ENCODE measurements at regions not wholly inside any gene's neighbourhood (a gene's known extent, or its start where the extent isn't known, plus 50 kb on each side); places are given as distances from the start of the nearest gene placed in this dataset.

- Histone ChIP-seq H3K9me3 (ENCODE audit: control insufficient read depth in 1 of 2, low read length in 2 of 2) (no peaks in the 10 kb centered on the region), H3K4me3 (ENCODE audit: low read depth in 1 of 2, low read length in 2 of 2) (no peak overlapping the region), H3K36me3 (ENCODE audit: control insufficient read depth in 1 of 2, insufficient read depth in 2 of 2, low read length in 2 of 2) (no peaks in the 10 kb centered on the region), H3K27ac (ENCODE audit: low read length) (no peak overlapping the region), H3K27me3 (ENCODE audit: low read depth, low read length) (no peaks in the 10 kb centered on the region), H3K4me1 (ENCODE audit: control insufficient read depth in 1 of 2, insufficient read depth in 2 of 2, low read length in 2 of 2) (no peaks in the 10 kb centered on the region)
Measured at GRCh38 chr12:74328623-74329022, 209.0 kb upstream of the ATXN7L3B start.

- no peaks in the 10 kb centered on the region for H3K4me1 ChIP-seq (ENCODE audit: control insufficient read depth in 1 of 2, insufficient read depth in 2 of 2, low read length in 2 of 2)
- H3K27ac ChIP-seq (ENCODE audit: low read length) = no peak overlapping the region
- no peaks in the 10 kb centered on the region for H3K36me3 ChIP-seq (ENCODE audit: control insufficient read depth in 1 of 2, insufficient read depth in 2 of 2, low read length in 2 of 2)
- H3K27me3 ChIP-seq (ENCODE audit: low read depth, low read length) = no peaks in the 10 kb centered on the region
- no peak overlapping the region for H3K4me3 ChIP-seq (ENCODE audit: low read depth in 1 of 2, low read length in 2 of 2)
- H3K9me3 ChIP-seq (ENCODE audit: control insufficient read depth in 1 of 2, low read length in 2 of 2) = no peaks in the 10 kb centered on the region
Measured at GRCh38 chr12:74334780-74335179, 202.9 kb upstream of the ATXN7L3B start.

GRCh38 chr12:74337951-74338350, 199.7 kb upstream of the ATXN7L3B start:
- Histone ChIP-seq H3K4me3 (ENCODE audit: low read depth in 1 of 2, low read length in 2 of 2) (no peak overlapping the region), H3K4me1 (ENCODE audit: control insufficient read depth in 1 of 2, insufficient read depth in 2 of 2, low read length in 2 of 2) (no peaks in the 10 kb centered on the region), H3K36me3 (ENCODE audit: control insufficient read depth in 1 of 2, insufficient read depth in 2 of 2, low read length in 2 of 2) (no peaks in the 10 kb centered on the region), H3K27ac (ENCODE audit: low read length) (no peak overlapping the region), H3K9me3 (ENCODE audit: control insufficient read depth in 1 of 2, low read length in 2 of 2) (no peaks in the 10 kb centered on the region), H3K27me3 (ENCODE audit: low read depth, low read length) (no peaks in the 10 kb centered on the region)

GRCh38 chr12:74339211-74339610, 198.4 kb upstream of the ATXN7L3B start:
- Histone ChIP-seq H3K4me1 (ENCODE audit: control insufficient read depth in 1 of 2, insufficient read depth in 2 of 2, low read length in 2 of 2) (no peaks in the 10 kb centered on the region), H3K36me3 (ENCODE audit: control insufficient read depth in 1 of 2, insufficient read depth in 2 of 2, low read length in 2 of 2) (no peaks in the 10 kb centered on the region), H3K9me3 (ENCODE audit: control insufficient read depth in 1 of 2, low read length in 2 of 2) (no peaks in the 10 kb centered on the region), H3K27me3 (ENCODE audit: low read depth, low read length) (no peaks in the 10 kb centered on the region), H3K27ac (ENCODE audit: low read length) (no peak overlapping the region), H3K4me3 (ENCODE audit: low read depth in 1 of 2, low read length in 2 of 2) (no peak overlapping the region)

- Histone ChIP-seq H3K9me3 (ENCODE audit: control insufficient read depth in 1 of 2, low read length in 2 of 2) (no peaks in the 10 kb centered on the region), H3K4me3 (ENCODE audit: low read depth in 1 of 2, low read length in 2 of 2) (no peak overlapping the region), H3K27me3 (ENCODE audit: low read depth, low read length) (no peaks in the 10 kb centered on the region), H3K4me1 (ENCODE audit: control insufficient read depth in 1 of 2, insufficient read depth in 2 of 2, low read length in 2 of 2) (no peaks in the 10 kb centered on the region), H3K36me3 (ENCODE audit: control insufficient read depth in 1 of 2, insufficient read depth in 2 of 2, low read length in 2 of 2) (no peaks in the 10 kb centered on the region), H3K27ac (ENCODE audit: low read length) (no peak overlapping the region)
Measured at GRCh38 chr12:74349925-74350324, 187.7 kb upstream of the ATXN7L3B start.

GRCh38 chr12:74365178-74365964, 172.3 kb upstream of the ATXN7L3B start:
- H3K9me3 ChIP-seq (ENCODE audit: control insufficient read depth in 1 of 2, low read length in 2 of 2) = no peaks in the 10 kb centered on the region
- H3K27me3 ChIP-seq (ENCODE audit: low read depth, low read length) = no peaks in the 10 kb centered on the region
- no peaks in the 10 kb centered on the region for H3K4me1 ChIP-seq (ENCODE audit: control insufficient read depth in 1 of 2, insufficient read depth in 2 of 2, low read length in 2 of 2)
- H3K4me3 ChIP-seq (ENCODE audit: low read depth in 1 of 2, low read length in 2 of 2) = no peak overlapping the region
- H3K27ac ChIP-seq (ENCODE audit: low read length) = no peak overlapping the region
- no peaks in the 10 kb centered on the region for H3K36me3 ChIP-seq (ENCODE audit: control insufficient read depth in 1 of 2, insufficient read depth in 2 of 2, low read length in 2 of 2)

- no peaks in the 10 kb centered on the region for H3K36me3 ChIP-seq (ENCODE audit: control insufficient read depth in 1 of 2, insufficient read depth in 2 of 2, low read length in 2 of 2)
- H3K4me1 ChIP-seq (ENCODE audit: control insufficient read depth in 1 of 2, insufficient read depth in 2 of 2, low read length in 2 of 2) = no peaks in the 10 kb centered on the region
- no peaks in the 10 kb centered on the region for H3K27me3 ChIP-seq (ENCODE audit: low read depth, low read length)
- H3K27ac ChIP-seq (ENCODE audit: low read length) = no peak overlapping the region
- no peak overlapping the region for H3K4me3 ChIP-seq (ENCODE audit: low read depth in 1 of 2, low read length in 2 of 2)
- H3K9me3 ChIP-seq (ENCODE audit: control insufficient read depth in 1 of 2, low read length in 2 of 2) = no peaks in the 10 kb centered on the region
Measured at GRCh38 chr12:74370608-74371216, 166.9 kb upstream of the ATXN7L3B start.

- Histone ChIP-seq H3K36me3 (ENCODE audit: control insufficient read depth in 1 of 2, insufficient read depth in 2 of 2, low read length in 2 of 2) (no peaks in the 10 kb centered on the region), H3K4me1 (ENCODE audit: control insufficient read depth in 1 of 2, insufficient read depth in 2 of 2, low read length in 2 of 2) (no peaks in the 10 kb centered on the region), H3K4me3 (ENCODE audit: low read depth in 1 of 2, low read length in 2 of 2) (no peak overlapping the region), H3K27ac (ENCODE audit: low read length) (no peak overlapping the region), H3K27me3 (ENCODE audit: low read depth, low read length) (no peaks in the 10 kb centered on the region), H3K9me3 (ENCODE audit: control insufficient read depth in 1 of 2, low read length in 2 of 2) (peaks cover 0 to 2% of the 10 kb centered on the region in 2 donors)
Measured at GRCh38 chr12:74379114-74379513, 158.5 kb upstream of the ATXN7L3B start.

GRCh38 chr12:74381958-74382357, 155.7 kb upstream of the ATXN7L3B start:
- H3K4me3 ChIP-seq (ENCODE audit: low read depth in 1 of 2, low read length in 2 of 2) = no peak overlapping the region
- H3K4me1 ChIP-seq (ENCODE audit: control insufficient read depth in 1 of 2, insufficient read depth in 2 of 2, low read length in 2 of 2) = no peaks in the 10 kb centered on the region
- no peaks in the 10 kb centered on the region for H3K36me3 ChIP-seq (ENCODE audit: control insufficient read depth in 1 of 2, insufficient read depth in 2 of 2, low read length in 2 of 2)
- no peaks in the 10 kb centered on the region for H3K27me3 ChIP-seq (ENCODE audit: low read depth, low read length)
- H3K27ac ChIP-seq (ENCODE audit: low read length) = no peak overlapping the region
- H3K9me3 ChIP-seq (ENCODE audit: control insufficient read depth in 1 of 2, low read length in 2 of 2) = peaks cover 0 to 10% of the 10 kb centered on the region in 2 donors

- no peaks in the 10 kb centered on the region for H3K4me1 ChIP-seq (ENCODE audit: control insufficient read depth in 1 of 2, insufficient read depth in 2 of 2, low read length in 2 of 2)
- H3K9me3 ChIP-seq (ENCODE audit: control insufficient read depth in 1 of 2, low read length in 2 of 2) = peaks cover 0 to 14% of the 10 kb centered on the region in 2 donors
- H3K27me3 ChIP-seq (ENCODE audit: low read depth, low read length) = no peaks in the 10 kb centered on the region
- no peak overlapping the region for H3K27ac ChIP-seq (ENCODE audit: low read length)
- H3K4me3 ChIP-seq (ENCODE audit: low read depth in 1 of 2, low read length in 2 of 2) = no peak overlapping the region
- no peaks in the 10 kb centered on the region for H3K36me3 ChIP-seq (ENCODE audit: control insufficient read depth in 1 of 2, insufficient read depth in 2 of 2, low read length in 2 of 2)
Measured at GRCh38 chr12:74382983-74383382, 154.7 kb upstream of the ATXN7L3B start.

- Histone ChIP-seq H3K27ac (ENCODE audit: low read length) (no peak overlapping the region), H3K4me3 (ENCODE audit: low read depth in 1 of 2, low read length in 2 of 2) (no peak overlapping the region), H3K27me3 (ENCODE audit: low read depth, low read length) (no peaks in the 10 kb centered on the region), H3K9me3 (ENCODE audit: control insufficient read depth in 1 of 2, low read length in 2 of 2) (peaks cover 0 to 12% of the 10 kb centered on the region in 2 donors), H3K4me1 (ENCODE audit: control insufficient read depth in 1 of 2, insufficient read depth in 2 of 2, low read length in 2 of 2) (no peaks in the 10 kb centered on the region), H3K36me3 (ENCODE audit: control insufficient read depth in 1 of 2, insufficient read depth in 2 of 2, low read length in 2 of 2) (no peaks in the 10 kb centered on the region)
Measured at GRCh38 chr12:74391283-74391682, 146.4 kb upstream of the ATXN7L3B start.

Data from muscle layer of duodenum (tissue), 2 donors.